Keratinocyte (primary cell): ENCODE measurements at regions not wholly inside any gene's neighbourhood (a gene's known extent, or its start where the extent isn't known, plus 50 kb on each side); places are given as distances from the start of the nearest gene placed in this dataset.

Source experiments
- DNase-seq: peaks from one replicate; pipeline ENCODE4 v3.0.0-alpha.2; 2011; ENCODE audit warnings: low read depth, missing footprints, low spot score
- FAIRE-seq: peaks from 2 replicates; lab custom pipeline; 2011; peaks lifted over from hg19 to GRCh38; lab: Jason Lieb, UNC
- H2AFZ ChIP-seq: 2 replicates; pipeline ENCODE4 v1.6.0; 2012; ENCODE audit warnings: low read length, control low read depth, inconsistent platforms; ENCODE audit not compliant: control insufficient read depth
- H3K27ac ChIP-seq: 2 replicates; pipeline ENCODE4 v1.5.1; 2011; ENCODE audit warnings: low read length; ENCODE audit not compliant: control insufficient read depth, insufficient read depth
- H3K27me3 ChIP-seq: 3 replicates; pipeline ENCODE4 v1.6.0; 2011; ENCODE audit warnings: low read length; ENCODE audit not compliant: control insufficient read depth, insufficient read depth; ENCODE audit errors: extremely low read depth
- H3K36me3 ChIP-seq, 2 experiments: 2 replicates in 1 of 2; 3 replicates in 1 of 2; pipeline ENCODE4 v1.5.1; 2011; ENCODE audit warnings: low read length in 2 of 2, mild to moderate bottlenecking in 1 of 2; ENCODE audit not compliant: control insufficient read depth in 2 of 2, insufficient read depth in 2 of 2; ENCODE audit errors: extremely low read depth in 1 of 2
- H3K4me1 ChIP-seq: 3 replicates; pipeline ENCODE4 v1.5.1; 2011; ENCODE audit warnings: low read length; ENCODE audit not compliant: control insufficient read depth, insufficient read depth; ENCODE audit errors: extremely low read depth
- H3K4me2 ChIP-seq: 3 replicates; pipeline ENCODE4 v1.6.0; 2011; ENCODE audit warnings: low read depth, low read length; ENCODE audit not compliant: control insufficient read depth, insufficient read depth; ENCODE audit errors: extremely low read depth
- H3K4me3 ChIP-seq, 3 experiments: fragments of 200-600 bp in 1 of 3; sonication (generic) in 1 of 3; 2 replicates in 2 of 3; 3 replicates in 1 of 3; pipeline ENCODE4 v1.5.1; 2011 to 2016; ENCODE audit warnings: low read length in 3 of 3, mild to moderate bottlenecking in 3 of 3, control low read depth in 2 of 3, inconsistent platforms in 1 of 3, low read depth in 1 of 3, mixed read lengths in 1 of 3, mixed run types in 1 of 3, moderate library complexity in 1 of 3; ENCODE audit not compliant: control insufficient read depth in 2 of 3, insufficient read depth in 2 of 3; ENCODE audit errors: extremely low read depth in 1 of 3
- H3K79me2 ChIP-seq: 2 replicates; pipeline ENCODE4 v1.6.0; 2012; ENCODE audit warnings: low read length; ENCODE audit not compliant: control insufficient read depth, insufficient read depth
- H3K9ac ChIP-seq: 3 replicates; pipeline ENCODE4 v1.6.0; 2011; ENCODE audit warnings: low read length; ENCODE audit not compliant: control insufficient read depth, insufficient read depth; ENCODE audit errors: extremely low read depth
- H3K9me1 ChIP-seq: 3 replicates; pipeline ENCODE4 v1.6.0; 2011; ENCODE audit warnings: low read length; ENCODE audit not compliant: control insufficient read depth, insufficient read depth; ENCODE audit errors: extremely low read depth
- H3K9me3 ChIP-seq: 2 replicates; pipeline ENCODE4 v1.5.1; 2012; ENCODE audit warnings: low read depth, low read length; ENCODE audit not compliant: control insufficient read depth
- H4K20me1 ChIP-seq: 3 replicates; pipeline ENCODE4 v1.6.0; 2011; ENCODE audit warnings: low read length; ENCODE audit not compliant: control insufficient read depth, insufficient read depth; ENCODE audit errors: extremely low read depth
- EZH2 ChIP-seq: IDR thresholded peaks from one replicate; pipeline ENCODE4 v1.6.1; 2012; ENCODE audit warnings: inconsistent platforms, mild to moderate bottlenecking, low read length, moderate library complexity
- dilution Hi-C: fragments of 300-500 bp; cut with MboI; formaldehyde crosslinking; loops from one replicate; pipeline ENCODE4 v1.7.0; 2020; ENCODE audit warnings: low sequenced_read_pairs; ENCODE audit not compliant: extremely low pct_ligation_motif_present
- TF ChIP-seq, protein P1 (sequence below), 3 experiments: IDR thresholded peaks in 1 of 3; conservative IDR thresholded peaks in 1 of 3; optimal IDR thresholded peaks in 1 of 3; 2 replicates in 2 of 3; 3 replicates in 1 of 3; pipeline versions ENCODE3 to v1.5.1; 2011; ENCODE audit warnings: low read length in 3 of 3, mild to moderate bottlenecking in 3 of 3, moderate library complexity in 2 of 3, control low read depth in 1 of 3, inconsistent platforms in 1 of 3; ENCODE audit not compliant: insufficient read depth in 2 of 3; ENCODE audit errors: extremely low read depth in 1 of 3

DNA sequence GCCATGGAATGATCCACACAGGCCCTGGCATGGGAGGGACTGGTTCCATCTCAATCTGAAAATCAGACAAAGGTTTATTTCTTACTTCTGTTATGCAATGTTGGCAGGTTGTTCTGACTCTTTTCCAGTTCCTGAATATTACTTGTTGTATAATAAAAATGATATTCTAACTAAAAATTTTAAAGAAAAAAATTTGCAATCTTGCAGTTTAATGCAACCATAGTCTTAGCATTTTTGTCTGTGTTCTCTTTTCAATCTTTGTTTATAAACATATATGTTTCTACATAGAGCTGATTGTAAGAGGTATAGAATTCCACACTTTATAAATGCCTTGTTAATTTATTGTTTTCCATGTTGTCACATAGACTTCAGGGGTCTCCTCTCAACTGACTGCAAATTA lies 143.4 kb downstream of the RPIA start:
- no peaks in the 10 kb centered on the region for H4K20me1 ChIP-seq
- no peak overlapping the region for H3K27ac ChIP-seq
- H3K4me3 ChIP-seq = no peak overlapping the region
- H3K4me2 ChIP-seq = no peak overlapping the region
- dilution Hi-C loops = no loop called here
- no peaks in the 10 kb centered on the region for H3K4me1 ChIP-seq
- H3K79me2 ChIP-seq = no peaks in the 10 kb centered on the region
- FAIRE-seq = no peak
- no peaks in the 10 kb centered on the region for H3K27me3 ChIP-seq
- TF ChIP-seq EZH2 = no peak
- TF ChIP-seq, protein P1, sequence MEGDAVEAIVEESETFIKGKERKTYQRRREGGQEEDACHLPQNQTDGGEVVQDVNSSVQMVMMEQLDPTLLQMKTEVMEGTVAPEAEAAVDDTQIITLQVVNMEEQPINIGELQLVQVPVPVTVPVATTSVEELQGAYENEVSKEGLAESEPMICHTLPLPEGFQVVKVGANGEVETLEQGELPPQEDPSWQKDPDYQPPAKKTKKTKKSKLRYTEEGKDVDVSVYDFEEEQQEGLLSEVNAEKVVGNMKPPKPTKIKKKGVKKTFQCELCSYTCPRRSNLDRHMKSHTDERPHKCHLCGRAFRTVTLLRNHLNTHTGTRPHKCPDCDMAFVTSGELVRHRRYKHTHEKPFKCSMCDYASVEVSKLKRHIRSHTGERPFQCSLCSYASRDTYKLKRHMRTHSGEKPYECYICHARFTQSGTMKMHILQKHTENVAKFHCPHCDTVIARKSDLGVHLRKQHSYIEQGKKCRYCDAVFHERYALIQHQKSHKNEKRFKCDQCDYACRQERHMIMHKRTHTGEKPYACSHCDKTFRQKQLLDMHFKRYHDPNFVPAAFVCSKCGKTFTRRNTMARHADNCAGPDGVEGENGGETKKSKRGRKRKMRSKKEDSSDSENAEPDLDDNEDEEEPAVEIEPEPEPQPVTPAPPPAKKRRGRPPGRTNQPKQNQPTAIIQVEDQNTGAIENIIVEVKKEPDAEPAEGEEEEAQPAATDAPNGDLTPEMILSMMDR (optimal IDR thresholded peaks at IDR 0.05 in 1 of 3, IDR thresholded peaks at IDR 0.05 in 1 of 3, conservative IDR thresholded peaks at IDR 0.05 in 1 of 3; ENCODE audit: extremely low read depth in 1 of 3, insufficient read depth in 2 of 3, low read length in 3 of 3) = no peak
- no peaks in the 10 kb centered on the region for H3K9me1 ChIP-seq
- no peaks in the 10 kb centered on the region for H3K36me3 ChIP-seq
- H3K9ac ChIP-seq = no peak overlapping the region
- H3K9me3 ChIP-seq = no peaks in the 10 kb centered on the region
- no peak overlapping the region for H2AFZ ChIP-seq
- DNase-seq = no peak

DNA sequence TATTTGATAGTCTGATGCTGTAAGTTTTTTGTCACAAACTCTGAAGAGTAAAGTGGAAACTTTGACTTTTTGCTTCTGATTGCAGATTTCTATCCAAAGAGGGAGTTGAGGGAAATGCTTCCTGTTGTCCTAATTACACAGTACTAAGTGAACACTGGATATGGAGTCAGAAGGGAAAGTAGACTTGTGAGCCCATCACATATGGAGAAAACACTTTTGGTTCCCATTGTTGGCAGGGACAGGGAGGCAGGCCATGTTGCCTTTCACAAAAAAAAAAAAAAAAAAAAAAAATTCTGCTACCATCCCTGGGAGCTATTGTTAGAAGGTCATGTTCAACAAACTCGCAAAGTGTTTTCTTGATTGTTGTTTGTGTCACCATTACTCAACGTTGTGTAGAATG lies 144.3 kb downstream of the RPIA start:
- dilution Hi-C loops = no loop called here
- no peak overlapping the region for H3K27ac ChIP-seq

More for the DNA sequence above, 144.3 kb downstream of the RPIA start:
- H3K36me3 ChIP-seq = no peaks in the 10 kb centered on the region
- no peak overlapping the region for H3K4me2 ChIP-seq
- H2AFZ ChIP-seq = no peak overlapping the region
- FAIRE-seq (no peak), DNase-seq (no peak)
- no peak overlapping the region for H3K9ac ChIP-seq
- H3K4me3 ChIP-seq = no peak overlapping the region
- H3K9me1 ChIP-seq = no peaks in the 10 kb centered on the region
- H3K9me3 ChIP-seq = no peaks in the 10 kb centered on the region
- no peaks in the 10 kb centered on the region for H3K27me3 ChIP-seq
- no peaks in the 10 kb centered on the region for H3K79me2 ChIP-seq
- H4K20me1 ChIP-seq = no peaks in the 10 kb centered on the region
- no peaks in the 10 kb centered on the region for H3K4me1 ChIP-seq
- no peak for TF ChIP-seq EZH2
- TF ChIP-seq, protein P1 (optimal IDR thresholded peaks at IDR 0.05 in 1 of 3, IDR thresholded peaks at IDR 0.05 in 1 of 3, conservative IDR thresholded peaks at IDR 0.05 in 1 of 3; ENCODE audit: extremely low read depth in 1 of 3, insufficient read depth in 2 of 3, low read length in 3 of 3) = no peak
